Ovary (tissue), 3 donors: ENCODE measurements at regions not wholly inside any gene's neighbourhood (a gene's known extent, or its start where the extent isn't known, plus 50 kb on each side); places are given as distances from the start of the nearest gene placed in this dataset.

Source experiments
- CTCF ChIP-seq, 3 donors: fragments of 450-650 bp in 2 of 3; fragments of 200-600 bp in 1 of 3; IDR thresholded peaks; one replicate each; pipeline versions ENCODE4 v1.5.1 to v1.8.0; 2016 to 2022; ENCODE audit warnings: antibody characterized with exemption in 3 of 3, mild to moderate bottlenecking in 1 of 3
- EP300 ChIP-seq: sonication (generic); formaldehyde crosslinking; IDR thresholded peaks from one replicate; pipeline ENCODE4 v1.6.1; 2017; ENCODE audit warnings: antibody characterized with exemption
- POLR2A ChIP-seq: fragments of 450-650 bp; IDR thresholded peaks from one replicate; pipeline ENCODE4 v1.6.1; 2017; ENCODE audit warnings: antibody characterized with exemption, mild to moderate bottlenecking, moderate library complexity
- donor health status: DM: no; HTN: no; CAD: no.

GRCh38 chr18:71426441-71426840, 1117.7 kb downstream of the CBLN2 start:
- TF ChIP-seq CTCF (IDR thresholded peaks at IDR 0.05) (no peak), EP300 (no peak), POLR2A (no peak)
